ENCODE measurements at regions not wholly inside any gene's neighbourhood (a gene's known extent, or its start where the extent isn't known, plus 50 kb on each side); places are given as distances from the start of the nearest gene placed in this dataset.
"Not testable (repeated sequence)": the region's sequence is repeated elsewhere in the genome, so short reads cannot be mapped to it uniquely, and the experiment has no call there.

- DNase-seq = no peak
Measured at GRCh38 chr6:15922510-15923250, 206.2 kb upstream of the MYLIP start.

GRCh38 chr6:15921243-15921642, 207.6 kb upstream of the MYLIP start:
- DNase-seq = no peak

- no peak for DNase-seq
Measured at GRCh38 chr6:15916581-15916980, 212.3 kb upstream of the MYLIP start.

GRCh38 chr6:15915508-15916178, 213.2 kb upstream of the MYLIP start:
- no peak for DNase-seq

GRCh38 chr6:15914553-15914952, 214.3 kb upstream of the MYLIP start:
- no peak for DNase-seq

- DNase-seq = no peak
Measured at GRCh38 chr6:15913573-15913972, 215.3 kb upstream of the MYLIP start.

- no peak for DNase-seq
Measured at GRCh38 chr6:15912505-15913400, 216.1 kb upstream of the MYLIP start.

GRCh38 chr6:15911753-15912504, 217.0 kb upstream of the MYLIP start:
- no peak for DNase-seq

GRCh38 chr6:15909290-15910070, 219.4 kb upstream of the MYLIP start:
- DNase-seq = no peak

GRCh38 chr6:15908871-15909270, 220.0 kb upstream of the MYLIP start:
- DNase-seq = no peak

GRCh38 chr6:15907914-15908518, 220.9 kb upstream of the MYLIP start:
- DNase-seq = peak; percentile 92

GRCh38 chr6:15907220-15907913, 221.5 kb upstream of the MYLIP start:
- DNase-seq = not testable (repeated sequence)

- no peak for DNase-seq
Measured at GRCh38 chr6:15906420-15907016, 222.4 kb upstream of the MYLIP start.

- DNase-seq = no peak
Measured at GRCh38 chr6:15905488-15906419, 223.1 kb upstream of the MYLIP start.

- no peak for DNase-seq
Measured at GRCh38 chr6:15904651-15905376, 224.1 kb upstream of the MYLIP start.

GRCh38 chr6:15901141-15902115, 227.5 kb upstream of the MYLIP start:
- no peak for DNase-seq

- no peak for DNase-seq
Measured at GRCh38 chr6:15898693-15899092, 230.2 kb upstream of the MYLIP start.

All from NCI-H510A (cell line).